Loucy (cell line): ENCODE measurements at regions not wholly inside any gene's neighbourhood (a gene's known extent, or its start where the extent isn't known, plus 50 kb on each side); places are given as distances from the start of the nearest gene placed in this dataset.

Source experiments
- H2AFZ ChIP-seq: fragments of 200-600 bp; sonication (generic); 2 replicates; pipeline ENCODE4 v1.6.0; 2016; ENCODE audit warnings: antibody characterized with exemption, mild to moderate bottlenecking, low read length, moderate library complexity
- H3F3A ChIP-seq: fragments of 200-600 bp; 2 replicates; pipeline ENCODE4 v1.6.0; 2016; ENCODE audit warnings: antibody characterized with exemption, low read depth, mild to moderate bottlenecking
- H3K27me3 ChIP-seq: fragments of 200-600 bp; sonication (generic); 2 replicates; pipeline ENCODE4 v1.6.1; 2014; ENCODE audit warnings: low read length, mild to moderate bottlenecking; ENCODE audit not compliant: insufficient read depth, poor library complexity, severe bottlenecking
- H3K36me3 ChIP-seq: fragments of 200-600 bp; sonication (generic); 2 replicates; pipeline ENCODE4 v1.6.1; 2016; ENCODE audit warnings: low read length; ENCODE audit not compliant: insufficient read depth
- H3K4me1 ChIP-seq: fragments of 200-600 bp; sonication (generic); 2 replicates; pipeline ENCODE4 v1.5.1; 2014; ENCODE audit warnings: low read length, mild to moderate bottlenecking; ENCODE audit not compliant: insufficient read depth, poor library complexity, severe bottlenecking
- H3K4me2 ChIP-seq: fragments of 200-600 bp; sonication (generic); 2 replicates; pipeline ENCODE4 v1.6.0; 2014; ENCODE audit warnings: antibody characterized with exemption, low read length, low read depth, mild to moderate bottlenecking; ENCODE audit not compliant: poor library complexity, severe bottlenecking
- H3K4me3 ChIP-seq: fragments of 200-600 bp; sonication (generic); 2 replicates; pipeline ENCODE4 v1.5.1; 2014; ENCODE audit warnings: low read length, mild to moderate bottlenecking, mixed read lengths; ENCODE audit not compliant: poor library complexity, severe bottlenecking
- H3K79me2 ChIP-seq: fragments of 200-600 bp; sonication (generic); 2 replicates; pipeline ENCODE4 v1.6.1; 2014; ENCODE audit warnings: low read length; ENCODE audit not compliant: insufficient read depth
- H3K9ac ChIP-seq: fragments of 200-600 bp; sonication (generic); 2 replicates; pipeline ENCODE4 v1.6.0; 2014; ENCODE audit warnings: mild to moderate bottlenecking, low read depth, low read length, moderate library complexity; ENCODE audit not compliant: poor library complexity, severe bottlenecking
- H3K9me2 ChIP-seq: fragments of 200-600 bp; sonication (generic); replicated peaks from 2 replicates; pipeline ENCODE4 v1.6.1; 2016; ENCODE audit warnings: low read depth, low read length, mixed read lengths
- H3K9me3 ChIP-seq: fragments of 200-600 bp; sonication (generic); 2 replicates; pipeline ENCODE4 v1.6.1; 2014; ENCODE audit warnings: mild to moderate bottlenecking, antibody characterized with exemption, low read length, low read depth; ENCODE audit not compliant: insufficient read depth
- H4K20me1 ChIP-seq: fragments of 200-600 bp; sonication (generic); 2 replicates; pipeline ENCODE4 v1.6.0; 2014; ENCODE audit warnings: antibody characterized with exemption, low read length, mild to moderate bottlenecking; ENCODE audit not compliant: insufficient read depth, poor library complexity, severe bottlenecking
- CTCF ChIP-seq: fragments of 200-600 bp; sonication (generic); conservative IDR thresholded peaks from 2 replicates; pipeline ENCODE4 v1.5.1; 2014; ENCODE audit warnings: mild to moderate bottlenecking, antibody characterized with exemption, low read length
- EZH2phosphoT487 ChIP-seq: fragments of 200-600 bp; IDR thresholded peaks from 2 replicates; pipeline ENCODE4 v1.6.1; 2018; ENCODE audit warnings: antibody characterized with exemption, mild to moderate bottlenecking, moderate library complexity, borderline replicate concordance

- no peaks in the 10 kb centered on the region for H3K36me3 ChIP-seq
- H3K4me3 ChIP-seq: no peak overlapping the region
- no peaks in the 10 kb centered on the region for H3F3A ChIP-seq
- H3K4me1 ChIP-seq: peaks cover 10% of the 10 kb centered on the region
- no peak overlapping the region for H2AFZ ChIP-seq
- no peak overlapping the region for H3K9ac ChIP-seq
- H3K27me3 ChIP-seq: no peaks in the 10 kb centered on the region
- H3K9me3 ChIP-seq: no peaks in the 10 kb centered on the region
- H3K9me2 ChIP-seq: no peaks in the 10 kb centered on the region
- H4K20me1 ChIP-seq: no peaks in the 10 kb centered on the region
- no peak overlapping the region for H3K4me2 ChIP-seq
- no peak for TF ChIP-seq CTCF
- TF ChIP-seq EZH2phosphoT487: no peak
- H3K79me2 ChIP-seq: no peaks in the 10 kb centered on the region
These were observed 79.3 kb downstream of the OAT start for GRCh38 chr10:124339119-124340032.

GRCh38 chr10:124338276-124338925, 80.3 kb downstream of the OAT start:
- Histone ChIP-seq H3K4me2 (no peak overlapping the region), H3K79me2 (no peaks in the 10 kb centered on the region), H3K9me3 (no peaks in the 10 kb centered on the region), H3K36me3 (no peaks in the 10 kb centered on the region), H3F3A (no peaks in the 10 kb centered on the region), H3K9ac (no peak overlapping the region), H3K4me3 (no peak overlapping the region), H3K27me3 (no peaks in the 10 kb centered on the region), H3K9me2 (no peaks in the 10 kb centered on the region), H3K4me1 (peaks cover 10% of the 10 kb centered on the region), H2AFZ (no peak overlapping the region), H4K20me1 (no peaks in the 10 kb centered on the region)
- no peak for TF ChIP-seq CTCF
- TF ChIP-seq EZH2phosphoT487: no peak

GRCh38 chr10:124336186-124336585, 82.5 kb downstream of the OAT start:
- Histone ChIP-seq H3F3A (no peaks in the 10 kb centered on the region), H3K9me3 (peaks cover 3% of the 10 kb centered on the region; the same call in 1 of the 2 replicates), H3K4me1 (peaks cover 9% of the 10 kb centered on the region), H3K4me3 (no peak overlapping the region), H4K20me1 (no peaks in the 10 kb centered on the region), H3K79me2 (no peaks in the 10 kb centered on the region), H3K36me3 (no peaks in the 10 kb centered on the region), H3K4me2 (no peak overlapping the region), H3K9ac (no peak overlapping the region), H3K9me2 (no peaks in the 10 kb centered on the region), H2AFZ (no peak overlapping the region), H3K27me3 (no peaks in the 10 kb centered on the region)
- TF ChIP-seq EZH2phosphoT487 (no peak), CTCF (no peak)
